ENCODE measurements at regions not wholly inside any gene's neighbourhood (a gene's known extent, or its start where the extent isn't known, plus 50 kb on each side); places are given as distances from the start of the nearest gene placed in this dataset.

GRCh38 chr9:129359916-129360536, 182.0 kb upstream of the IER5L start:
- DNase-seq (ENCODE audit: low read depth), result no peak

- no peak for DNase-seq (ENCODE audit: low read depth)
These were observed 181.2 kb upstream of the IER5L start for GRCh38 chr9:129359162-129359811.

GRCh38 chr9:129358621-129359154, 180.6 kb upstream of the IER5L start:
- DNase-seq (ENCODE audit: low read depth), result no peak

- no peak for DNase-seq (ENCODE audit: low read depth)
These were observed 179.7 kb upstream of the IER5L start for GRCh38 chr9:129357773-129358245.

- DNase-seq (ENCODE audit: low read depth), result no peak
These were observed 179.1 kb upstream of the IER5L start for GRCh38 chr9:129356871-129357772.

- DNase-seq (ENCODE audit: low read depth), result no peak
These were observed 177.6 kb upstream of the IER5L start for GRCh38 chr9:129355631-129356030.

- no peak for DNase-seq (ENCODE audit: low read depth)
These were observed 176.4 kb upstream of the IER5L start for GRCh38 chr9:129354498-129354897.

- no peak for DNase-seq (ENCODE audit: low read depth)
These were observed 175.8 kb upstream of the IER5L start for GRCh38 chr9:129353697-129354336.

- DNase-seq (ENCODE audit: low read depth), result no peak
These were observed 174.2 kb upstream of the IER5L start for GRCh38 chr9:129352146-129352865.

GRCh38 chr9:129351642-129352145, 173.6 kb upstream of the IER5L start:
- DNase-seq (ENCODE audit: low read depth), result no peak

- no peak for DNase-seq (ENCODE audit: low read depth)
These were observed 173.1 kb upstream of the IER5L start for GRCh38 chr9:129351058-129351641.

GRCh38 chr9:129350143-129350935, 172.3 kb upstream of the IER5L start:
- no peak for DNase-seq (ENCODE audit: low read depth)

GRCh38 chr9:129349665-129349947, 171.5 kb upstream of the IER5L start:
- no peak for DNase-seq (ENCODE audit: low read depth)

- DNase-seq (ENCODE audit: low read depth), result no peak
These were observed 171.0 kb upstream of the IER5L start for GRCh38 chr9:129348890-129349664.

GRCh38 chr9:129347316-129348120, 169.5 kb upstream of the IER5L start:
- no peak for DNase-seq (ENCODE audit: low read depth)

- DNase-seq (ENCODE audit: low read depth), result no peak
These were observed 168.0 kb upstream of the IER5L start for GRCh38 chr9:129346046-129346445.

GRCh38 chr9:129344641-129345495, 166.8 kb upstream of the IER5L start:
- DNase-seq (ENCODE audit: low read depth), result no peak
